GM12864 (cell line): ENCODE measurements at regions not wholly inside any gene's neighbourhood (a gene's known extent, or its start where the extent isn't known, plus 50 kb on each side); places are given as distances from the start of the nearest gene placed in this dataset.

Source experiments
- DNase-seq: peaks from one replicate; pipeline ENCODE4 v3.0.0-alpha.2; 2011; ENCODE audit warnings: low read depth
- H3K4me3 ChIP-seq: 2 replicates; pipeline ENCODE4 v1.5.1; 2011; ENCODE audit warnings: mild to moderate bottlenecking, low read depth, low read length, control low read depth
- CTCF ChIP-seq: IDR thresholded peaks from 2 replicates; pipeline ENCODE4 v1.5.1; 2011; ENCODE audit warnings: low read depth, mild to moderate bottlenecking, moderate library complexity, low read length, control low read depth, inconsistent platforms; ENCODE audit errors: missing control alignments

- TF ChIP-seq CTCF: no peak
- no peak for DNase-seq
- H3K4me3 ChIP-seq: no peak overlapping the region
Observed at GRCh38 chr1:14009582-14009981, 309.6 kb downstream of the PRDM2 start.

GRCh38 chr1:14010476-14010875, 310.5 kb downstream of the PRDM2 start:
- DNase-seq: no peak
- TF ChIP-seq CTCF: no peak
- H3K4me3 ChIP-seq: no peak overlapping the region

GRCh38 chr1:14011132-14011531, 311.1 kb downstream of the PRDM2 start:
- no peak for TF ChIP-seq CTCF
- H3K4me3 ChIP-seq: no peak overlapping the region
- no peak for DNase-seq

GRCh38 chr1:14011888-14012287, 311.9 kb downstream of the PRDM2 start:
- no peak for TF ChIP-seq CTCF
- H3K4me3 ChIP-seq: no peak overlapping the region
- DNase-seq: no peak

GRCh38 chr1:14014929-14015328, 314.9 kb downstream of the PRDM2 start:
- DNase-seq: no peak
- H3K4me3 ChIP-seq: no peak overlapping the region
- no peak for TF ChIP-seq CTCF

- TF ChIP-seq CTCF: no peak
- no peak for DNase-seq
Observed at GRCh38 chr1:14015917-14016316, 315.9 kb downstream of the PRDM2 start.

GRCh38 chr1:14017531-14017961, 317.6 kb downstream of the PRDM2 start:
- no peak for TF ChIP-seq CTCF
- DNase-seq: no peak
- H3K4me3 ChIP-seq: no peak overlapping the region

More at GRCh38 chr1:14015917-14016316, 315.9 kb downstream of the PRDM2 start:
- no peak overlapping the region for H3K4me3 ChIP-seq
